H9 (cell line): ENCODE measurements at regions not wholly inside any gene's neighbourhood (a gene's known extent, or its start where the extent isn't known, plus 50 kb on each side); places are given as distances from the start of the nearest gene placed in this dataset.

Source experiments
- DNase-seq: peaks from one replicate; pipeline ENCODE4 v3.0.0-alpha.2; 2017
- H2AFZ ChIP-seq: one replicate; pipeline ENCODE4 v1.6.1; 2013; ENCODE audit warnings: mild to moderate bottlenecking, low read length, control low read depth, moderate library complexity
- H2AK5ac ChIP-seq: 2 replicates; pipeline ENCODE4 v1.6.1; 2013; ENCODE audit warnings: low read length, control low read depth, mixed read lengths; ENCODE audit not compliant: insufficient read length
- H2BK120ac ChIP-seq: one replicate; pipeline ENCODE4 v1.6.1; 2013; ENCODE audit warnings: low read depth, mild to moderate bottlenecking, low read length, control low read depth, inconsistent platforms; ENCODE audit not compliant: poor library complexity, severe bottlenecking
- H2BK12ac ChIP-seq: 2 replicates; pipeline ENCODE4 v1.6.1; 2013; ENCODE audit warnings: low read length, control low read depth, mixed read lengths, low read depth; ENCODE audit not compliant: insufficient read length
- H2BK15ac ChIP-seq: 2 replicates; pipeline ENCODE4 v1.6.1; 2013; ENCODE audit warnings: low read depth, low read length, control low read depth
- H2BK20ac ChIP-seq: one replicate; pipeline ENCODE4 v1.6.1; 2013; ENCODE audit warnings: low read depth, mild to moderate bottlenecking, low read length, control low read depth, inconsistent platforms; ENCODE audit not compliant: poor library complexity, severe bottlenecking
- H2BK5ac ChIP-seq: 2 replicates; pipeline ENCODE4 v1.6.1; 2013; ENCODE audit warnings: low read length, control low read depth, mixed read lengths; ENCODE audit not compliant: insufficient read length
- H3K14ac ChIP-seq: 2 replicates; pipeline ENCODE4 v1.6.1; 2013; ENCODE audit warnings: low read length, control low read depth; ENCODE audit not compliant: insufficient read depth
- H3K18ac ChIP-seq: 2 replicates; pipeline ENCODE4 v1.6.1; 2013; ENCODE audit warnings: low read depth, mild to moderate bottlenecking, mixed read lengths, low read length, control low read depth; ENCODE audit not compliant: insufficient read length
- H3K23ac ChIP-seq: 2 replicates; pipeline ENCODE4 v1.6.1; 2013; ENCODE audit warnings: low read length, control low read depth, mixed read lengths, low read depth; ENCODE audit not compliant: insufficient read length
- H3K23me2 ChIP-seq: 2 replicates; pipeline ENCODE4 v1.6.1; 2013; ENCODE audit warnings: low read depth, mild to moderate bottlenecking, mixed read lengths, low read length, control low read depth; ENCODE audit not compliant: insufficient read length, poor library complexity, severe bottlenecking
- H3K27ac ChIP-seq: 2 replicates; pipeline ENCODE4 v1.5.1; 2013; ENCODE audit warnings: low read length, control low read depth, mixed read lengths, low read depth; ENCODE audit not compliant: insufficient read length
- H3K27me3 ChIP-seq: 2 replicates; pipeline ENCODE4 v1.6.1; 2013; ENCODE audit warnings: low read length, control low read depth, inconsistent platforms; ENCODE audit not compliant: insufficient read depth
- H3K4ac ChIP-seq: 2 replicates; pipeline ENCODE4 v1.6.1; 2013; ENCODE audit warnings: low read depth, mild to moderate bottlenecking, control low read depth, inconsistent platforms, low read length, moderate library complexity
- H3K4me1 ChIP-seq: 2 replicates; pipeline ENCODE4 v1.6.1; 2013; ENCODE audit warnings: low read length, control low read depth, inconsistent platforms; ENCODE audit not compliant: insufficient read depth
- H3K4me2 ChIP-seq: 2 replicates; pipeline ENCODE4 v1.6.1; 2013; ENCODE audit warnings: low read length, control low read depth, mixed read lengths; ENCODE audit not compliant: insufficient read length, insufficient read depth
- H3K56ac ChIP-seq: 2 replicates; pipeline ENCODE4 v1.6.1; 2013; ENCODE audit warnings: low read depth, mild to moderate bottlenecking, mixed read lengths, low read length, control low read depth; ENCODE audit not compliant: insufficient read length
- H3K79me1 ChIP-seq: 2 replicates; pipeline ENCODE4 v1.6.1; 2013; ENCODE audit warnings: low read depth, mild to moderate bottlenecking, moderate library complexity, low read length, control low read depth, inconsistent platforms; ENCODE audit not compliant: insufficient read depth, poor library complexity, severe bottlenecking
- H3K79me2 ChIP-seq: 2 replicates; pipeline ENCODE4 v1.6.1; 2013; ENCODE audit warnings: low read length, control low read depth, inconsistent platforms; ENCODE audit not compliant: insufficient read depth
- H3K9ac ChIP-seq: 2 replicates; pipeline ENCODE4 v1.6.1; 2013; ENCODE audit warnings: low read length, control low read depth, mixed read lengths; ENCODE audit not compliant: insufficient read length; ENCODE audit errors: extremely low read depth
- H3K9me3 ChIP-seq: one replicate; pipeline ENCODE4 v1.6.1; 2013; ENCODE audit warnings: low read depth, low read length, inconsistent platforms; ENCODE audit not compliant: control insufficient read depth
- H3T11ph ChIP-seq: one replicate; pipeline ENCODE4 v1.6.1; 2013; ENCODE audit warnings: mild to moderate bottlenecking, low read length, control low read depth, inconsistent platforms
- H4K20me1 ChIP-seq: one replicate; pipeline ENCODE4 v1.6.1; 2013; ENCODE audit not compliant: control insufficient read depth, insufficient read length, insufficient read depth
- H4K5ac ChIP-seq: 2 replicates; pipeline ENCODE4 v1.6.1; 2013; ENCODE audit warnings: low read depth, mild to moderate bottlenecking, mixed read lengths, low read length, control low read depth; ENCODE audit not compliant: insufficient read length
- H4K8ac ChIP-seq: replicated peaks from 2 replicates; pipeline ENCODE4 v1.6.1; 2013; ENCODE audit warnings: low read length, control low read depth, mixed read lengths, low read depth; ENCODE audit not compliant: insufficient read length
- H4K91ac ChIP-seq: 2 replicates; pipeline ENCODE4 v1.6.1; 2013; ENCODE audit warnings: low read depth, mild to moderate bottlenecking, moderate library complexity, mixed read lengths, low read length, control low read depth; ENCODE audit not compliant: insufficient read length
- H3K27ac Mint-ChIP-seq, 3 experiments: 2 replicates in 2 of 3; 3 replicates in 1 of 3; pipeline ENCODE4 v1.8.0; 2020 to 2021; ENCODE audit warnings: mixed read lengths in 3 of 3, mild to moderate bottlenecking in 1 of 3, moderate library complexity in 1 of 3
- H3K27me3 Mint-ChIP-seq: 2 replicates; pipeline ENCODE4 v1.8.0; 2021; ENCODE audit warnings: low read depth, mild to moderate bottlenecking, moderate library complexity, mixed read lengths
- H3K36me3 Mint-ChIP-seq, 3 experiments: 2 replicates in 2 of 3; 3 replicates in 1 of 3; pipeline ENCODE4 v1.8.0; 2020 to 2021; ENCODE audit warnings: low read depth in 3 of 3, mixed read lengths in 3 of 3; ENCODE audit not compliant: insufficient read depth in 1 of 3
- H3K4me1 Mint-ChIP-seq, 2 experiments: 2 replicates each; pipeline ENCODE4 v1.8.0; 2020; ENCODE audit warnings: mixed read lengths in 2 of 2
- H3K4me3 Mint-ChIP-seq, 2 experiments: 2 replicates in 1 of 2; 3 replicates in 1 of 2; pipeline ENCODE4 v1.8.0; 2020 to 2021; ENCODE audit warnings: mild to moderate bottlenecking in 2 of 2, mixed read lengths in 2 of 2, moderate library complexity in 1 of 2
- H3K9me3 Mint-ChIP-seq, 2 experiments: 2 replicates in 1 of 2; 3 replicates in 1 of 2; pipeline ENCODE4 v1.8.0; 2020; ENCODE audit warnings: mild to moderate bottlenecking in 2 of 2, mixed read lengths in 2 of 2, moderate library complexity in 1 of 2
- WGBS: extraction: QIAGEN DNeasy Blood & Tissue Kit; methylation state at CpG from one replicate; pipeline ENCODE4 v1.1.7; 2013; ENCODE audit warnings: missing lambda C conversion rate, low lambda C conversion rate, mixed read lengths; ENCODE audit not compliant: insufficient read length; ENCODE audit errors: extremely low coverage; 5-methylcytosine and 5-hydroxymethylcytosine counted together
- TF ChIP-seq, protein P1 (sequence below): fragments of 200-600 bp; sonication (generic); conservative IDR thresholded peaks from 3 replicates; pipeline ENCODE4 v1.8.0; 2021; ENCODE audit warnings: antibody characterized with exemption, mild to moderate bottlenecking

DNA sequence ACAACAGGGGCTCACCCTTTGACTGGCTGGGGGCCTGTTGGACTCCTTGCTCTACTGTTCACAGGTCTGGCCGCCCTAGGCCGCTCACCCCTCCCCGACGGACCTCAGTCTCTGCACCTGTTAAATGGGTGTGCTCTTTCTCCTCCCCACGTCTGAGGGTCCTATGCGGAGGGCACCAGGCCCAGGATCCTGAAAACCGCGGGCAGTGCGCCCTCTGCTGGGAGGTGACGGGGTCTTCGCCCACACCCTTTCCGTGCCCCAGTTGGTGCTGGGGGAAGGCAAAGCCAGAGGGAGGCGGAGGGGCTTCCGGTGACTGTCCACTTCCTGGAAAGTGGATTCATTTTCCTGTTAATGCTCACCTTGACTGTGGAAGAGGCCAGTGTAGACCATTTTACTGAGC, 1010.9 kb downstream of the KCNJ18 start:
- TF ChIP-seq, protein P1, sequence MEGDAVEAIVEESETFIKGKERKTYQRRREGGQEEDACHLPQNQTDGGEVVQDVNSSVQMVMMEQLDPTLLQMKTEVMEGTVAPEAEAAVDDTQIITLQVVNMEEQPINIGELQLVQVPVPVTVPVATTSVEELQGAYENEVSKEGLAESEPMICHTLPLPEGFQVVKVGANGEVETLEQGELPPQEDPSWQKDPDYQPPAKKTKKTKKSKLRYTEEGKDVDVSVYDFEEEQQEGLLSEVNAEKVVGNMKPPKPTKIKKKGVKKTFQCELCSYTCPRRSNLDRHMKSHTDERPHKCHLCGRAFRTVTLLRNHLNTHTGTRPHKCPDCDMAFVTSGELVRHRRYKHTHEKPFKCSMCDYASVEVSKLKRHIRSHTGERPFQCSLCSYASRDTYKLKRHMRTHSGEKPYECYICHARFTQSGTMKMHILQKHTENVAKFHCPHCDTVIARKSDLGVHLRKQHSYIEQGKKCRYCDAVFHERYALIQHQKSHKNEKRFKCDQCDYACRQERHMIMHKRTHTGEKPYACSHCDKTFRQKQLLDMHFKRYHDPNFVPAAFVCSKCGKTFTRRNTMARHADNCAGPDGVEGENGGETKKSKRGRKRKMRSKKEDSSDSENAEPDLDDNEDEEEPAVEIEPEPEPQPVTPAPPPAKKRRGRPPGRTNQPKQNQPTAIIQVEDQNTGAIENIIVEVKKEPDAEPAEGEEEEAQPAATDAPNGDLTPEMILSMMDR = no peak
- no peaks in the 10 kb centered on the region for H4K20me1 ChIP-seq

More for the DNA sequence above, 1010.9 kb downstream of the KCNJ18 start:
- no peak overlapping the region for H2BK12ac ChIP-seq
- H2BK15ac ChIP-seq = no peak overlapping the region
- no peaks in the 10 kb centered on the region for H3K79me1 ChIP-seq
- H3K4ac ChIP-seq = no peak overlapping the region
- Mint-ChIP-seq H3K27me3 (no peaks in the 10 kb centered on the region; the same call in 1 of the 2 replicates), H3K27ac (no peak overlapping the region), H3K9me3 (peaks cover 88% of the 10 kb centered on the region in 2 experiments), H3K4me3 (no peak overlapping the region), H3K4me1 (no peaks in the 10 kb centered on the region), H3K36me3 (peaks cover under 1 to 19% (median 10%) of the 10 kb centered on the region in 3 experiments; a peak in 6 of 7 replicates)
- peaks cover 66% of the 10 kb centered on the region for H3K9me3 ChIP-seq
- no peak overlapping the region for H3T11ph ChIP-seq
- no peaks in the 10 kb centered on the region for H3K23me2 ChIP-seq
- H2AK5ac ChIP-seq = no peak overlapping the region
- H3K27ac ChIP-seq = no peak overlapping the region
- no peak overlapping the region for H3K9ac ChIP-seq
- no peak overlapping the region for H3K18ac ChIP-seq
- no peak overlapping the region for H4K91ac ChIP-seq
- DNase-seq = no peak
- no CpG with 5 or more reads among the region's 14 CpGs for WGBS
- no peaks in the 10 kb centered on the region for H3K79me2 ChIP-seq
- H3K4me1 ChIP-seq = no peaks in the 10 kb centered on the region
- no peak overlapping the region for H2BK5ac ChIP-seq
- no peak overlapping the region for H3K56ac ChIP-seq
- no peak overlapping the region for H2BK120ac ChIP-seq
- no peak overlapping the region for H3K4me2 ChIP-seq
- H4K8ac ChIP-seq = no peak overlapping the region
- H3K23ac ChIP-seq = no peak overlapping the region
- no peak overlapping the region for H3K14ac ChIP-seq
- H2BK20ac ChIP-seq = no peak overlapping the region
- no peak overlapping the region for H4K5ac ChIP-seq
- H3K27me3 ChIP-seq = no peaks in the 10 kb centered on the region
- no peak overlapping the region for H2AFZ ChIP-seq
